HG03045 (cell line): ENCODE measurements at regions not wholly inside any gene's neighbourhood (a gene's known extent, or its start where the extent isn't known, plus 50 kb on each side); places are given as distances from the start of the nearest gene placed in this dataset.

Experiments used
- ATAC-seq: cut with Tn5 transposase; IDR thresholded peaks from one replicate; pipeline ENCODE4 v1.9.1; 2021; ENCODE audit warnings: mild to moderate bottlenecking, moderate library complexity; ENCODE audit not compliant: unreplicated experiment

- no peak for ATAC-seq
Measured at GRCh38 chr11:112884012-112884767, 77.0 kb upstream of the NCAM1 start.

GRCh38 chr11:112885744-112886433, 75.3 kb upstream of the NCAM1 start:
- no peak for ATAC-seq

GRCh38 chr11:112886434-112887370, 74.5 kb upstream of the NCAM1 start:
- ATAC-seq = no peak

DNA sequence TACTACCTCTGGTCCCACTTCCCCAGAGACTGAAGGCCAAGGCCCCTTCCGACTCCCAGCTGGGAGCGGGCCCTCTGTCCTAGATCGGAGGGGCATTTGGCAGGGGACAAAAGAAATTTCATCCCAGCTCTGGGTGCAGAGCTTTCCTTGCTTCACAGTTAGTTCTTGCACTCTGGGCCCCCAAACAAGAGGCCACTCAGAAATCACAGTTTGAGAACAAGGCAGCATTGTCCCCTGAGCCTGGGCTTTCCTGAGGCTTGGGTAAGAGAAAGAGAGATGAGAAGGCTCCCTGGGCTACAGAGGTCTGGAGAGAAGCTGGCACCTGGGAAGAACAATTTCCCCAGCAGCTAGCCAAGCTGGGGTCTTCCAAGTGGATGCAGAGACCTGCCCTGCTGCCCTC, 71.8 kb upstream of the NCAM1 start:
- ATAC-seq = no peak

DNA sequence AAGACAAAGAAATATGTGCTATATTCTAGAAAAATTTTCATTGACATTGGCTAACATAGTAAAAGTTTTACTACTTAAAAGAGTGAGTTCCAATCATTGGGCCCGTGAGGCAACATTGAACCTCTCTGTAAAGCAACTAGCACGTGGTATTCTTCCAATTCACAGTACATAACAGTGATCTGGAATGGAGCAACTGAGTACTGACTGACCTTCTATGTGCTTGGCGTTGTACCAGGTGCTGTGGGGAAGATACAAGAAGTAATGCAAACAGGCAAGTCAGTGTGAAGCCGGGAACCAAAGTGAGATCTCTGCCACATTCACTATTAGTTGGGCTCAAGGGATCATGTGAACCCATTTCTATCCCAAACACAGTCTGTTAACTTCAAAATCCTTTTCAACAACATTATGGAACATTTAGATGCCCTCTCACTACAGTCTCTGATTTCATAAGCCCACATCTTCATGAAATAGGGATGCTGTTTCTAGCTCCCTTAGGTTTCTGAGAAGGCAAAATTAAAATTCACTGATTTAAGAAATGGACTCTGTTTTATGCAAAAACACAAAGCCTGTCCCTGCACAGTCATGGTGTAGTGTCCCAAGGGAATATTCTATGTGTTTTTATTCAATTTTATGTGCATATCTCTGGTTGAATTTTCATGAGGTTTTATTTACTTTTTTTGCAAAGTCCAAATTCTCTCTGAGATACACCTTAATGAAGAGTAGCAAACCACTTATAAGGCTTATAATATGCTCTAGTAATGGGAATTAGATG, 61.8 kb upstream of the NCAM1 start:
- ATAC-seq = no peak

DNA sequence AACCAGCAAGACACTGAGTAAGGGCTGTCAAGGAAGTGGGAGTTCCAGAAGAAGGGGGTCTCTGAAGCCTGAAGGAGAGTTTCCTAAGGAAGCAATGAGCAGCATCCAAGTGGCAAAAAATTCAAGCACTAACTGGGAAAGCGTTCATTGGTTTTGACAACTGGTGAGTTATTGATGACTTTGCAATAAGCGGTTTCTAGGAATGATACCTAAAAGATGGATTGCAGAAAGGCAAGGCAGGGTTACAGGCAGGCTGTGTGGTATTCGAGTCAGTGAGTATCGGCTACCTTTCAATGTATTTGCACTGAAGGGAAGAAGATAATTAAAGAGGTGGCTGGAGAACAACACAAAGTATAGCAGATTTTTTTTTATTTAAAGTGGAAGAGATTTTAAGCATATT, 59.3 kb upstream of the NCAM1 start:
- no peak for ATAC-seq

DNA sequence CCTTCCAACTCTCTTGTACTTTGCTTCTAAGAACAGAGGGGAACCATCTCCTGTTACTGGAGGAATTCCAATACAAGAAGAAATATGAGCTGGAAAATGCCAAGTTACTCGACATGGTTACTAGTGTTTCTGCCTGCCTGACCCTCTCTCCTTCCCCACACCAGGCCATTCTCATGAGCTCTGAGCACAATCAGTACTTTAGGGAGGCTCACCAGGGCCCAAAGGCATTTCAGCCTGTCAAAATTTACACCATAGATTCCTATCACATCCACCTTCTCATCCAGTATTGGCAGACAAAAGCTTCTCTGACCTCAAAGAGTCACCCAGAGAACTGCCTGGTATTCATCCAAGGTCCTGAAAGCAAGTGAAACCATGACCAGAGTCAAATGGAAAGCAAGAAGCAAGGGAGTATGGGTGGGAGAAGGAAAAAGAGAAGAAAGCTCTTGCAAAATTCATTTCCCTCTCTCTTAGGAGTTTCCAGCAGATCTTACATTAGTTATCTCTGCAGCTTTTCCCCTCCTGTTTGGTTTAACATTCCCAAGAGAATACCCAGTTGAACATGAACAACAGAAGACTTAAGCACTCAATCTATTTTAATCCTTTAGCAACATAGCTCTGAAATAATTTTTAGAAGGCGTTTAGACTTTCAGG, 58.7 kb upstream of the NCAM1 start:
- ATAC-seq = no peak

DNA sequence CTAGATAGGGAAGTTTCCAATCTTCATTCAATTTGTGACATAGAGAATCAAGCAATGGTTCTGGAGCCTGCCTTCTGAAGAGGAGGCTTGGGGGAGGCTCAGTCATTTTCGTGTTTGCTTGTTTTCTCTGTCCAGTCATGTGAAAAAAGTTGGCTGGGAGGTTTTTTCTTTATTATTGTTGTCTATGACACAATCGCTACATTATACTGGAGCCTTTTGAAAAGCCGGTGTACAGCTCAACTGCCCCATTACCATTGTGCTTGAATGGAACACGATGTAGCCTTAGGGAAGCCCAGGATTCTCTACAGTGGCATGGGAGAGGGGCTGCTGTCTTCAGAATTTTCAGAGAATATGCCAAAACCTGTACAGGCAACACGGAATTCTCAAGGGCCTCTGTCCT, 57.9 kb upstream of the NCAM1 start:
- ATAC-seq = no peak

DNA sequence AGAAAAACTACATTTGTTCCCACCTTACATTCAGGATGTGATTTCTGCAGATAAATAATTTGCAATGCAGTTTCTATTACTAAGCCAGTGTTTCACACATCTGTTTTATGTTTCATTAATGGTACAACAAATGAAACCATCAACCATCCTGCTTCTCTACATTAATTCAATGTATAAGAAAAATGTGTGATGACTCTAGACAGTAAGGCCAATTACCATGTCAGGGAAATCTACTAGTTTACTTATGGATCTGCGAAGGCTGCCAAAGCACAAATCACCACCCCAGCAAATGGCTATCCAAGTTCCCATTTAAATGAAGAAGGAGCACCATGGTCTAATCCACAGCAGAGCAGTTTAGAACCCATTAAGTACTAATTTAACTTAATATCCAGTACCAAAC, 50.1 kb upstream of the NCAM1 start:
- ATAC-seq = no peak
